Liver (tissue), 3 donors: ENCODE measurements at regions not wholly inside any gene's neighbourhood (a gene's known extent, or its start where the extent isn't known, plus 50 kb on each side); places are given as distances from the start of the nearest gene placed in this dataset.

Source experiments
- CTCF ChIP-seq: fragments of 150-350 bp; IDR thresholded peaks from 2 replicates; pipeline ENCODE4 v1.5.1; 2017; ENCODE audit warnings: improper control_type of control experiment, low read depth, low read length; ENCODE audit not compliant: missing input control
- FOXA1 ChIP-seq: IDR thresholded peaks from 2 replicates; pipeline ENCODE4 v1.6.1; 2016; ENCODE audit warnings: antibody characterized with exemption
- GABPA ChIP-seq, 2 donors: IDR thresholded peaks in 1 of 2; conservative IDR thresholded peaks in 1 of 2; 2 replicates each; pipeline ENCODE4 v1.6.1; 2016; ENCODE audit warnings: antibody characterized with exemption in 2 of 2, mild to moderate bottlenecking in 1 of 2, moderate library complexity in 1 of 2
- JUND ChIP-seq, 2 donors: IDR thresholded peaks; 2 replicates each; pipeline ENCODE4 v1.6.1; 2016; ENCODE audit warnings: antibody characterized with exemption in 2 of 2
- MAX ChIP-seq: IDR thresholded peaks from 2 replicates; pipeline ENCODE4 v1.6.1; 2016; ENCODE audit warnings: antibody characterized with exemption
- NR2F2 ChIP-seq: IDR thresholded peaks from 2 replicates; pipeline ENCODE4 v1.6.1; 2016; ENCODE audit warnings: antibody characterized with exemption
- RAD21 ChIP-seq, 2 donors: IDR thresholded peaks; 2 replicates each; pipeline ENCODE4 v1.6.1; 2016; ENCODE audit warnings: antibody characterized with exemption in 2 of 2, mild to moderate bottlenecking in 2 of 2
- REST ChIP-seq: IDR thresholded peaks from 2 replicates; pipeline ENCODE4 v1.6.1; 2016; ENCODE audit warnings: antibody characterized with exemption, mild to moderate bottlenecking
- TAF1 ChIP-seq: conservative IDR thresholded peaks from 2 replicates; pipeline ENCODE4 v1.6.1; 2016; ENCODE audit warnings: antibody characterized with exemption, mild to moderate bottlenecking
- donor health status: healthy.
- donor health status: healthy.

- no peak for TF ChIP-seq RAD21 (IDR thresholded peaks at IDR 0.05)
- TF ChIP-seq FOXA1, result no peak
- no peak for TF ChIP-seq TAF1
- no peak for TF ChIP-seq CTCF
- TF ChIP-seq NR2F2, result no peak
- no peak for TF ChIP-seq REST
- TF ChIP-seq GABPA (IDR thresholded peaks at IDR 0.05 in 1 of 2, conservative IDR thresholded peaks at IDR 0.05 in 1 of 2), result no peak
- TF ChIP-seq MAX, result no peak
- no peak for TF ChIP-seq JUND (IDR thresholded peaks at IDR 0.05)
Observed at GRCh38 chr16:5526826-5527225, 429.2 kb upstream of the EEF2KMT start.
